ENCODE measurements at regions not wholly inside any gene's neighbourhood (a gene's known extent, or its start where the extent isn't known, plus 50 kb on each side); places are given as distances from the start of the nearest gene placed in this dataset.

DNA sequence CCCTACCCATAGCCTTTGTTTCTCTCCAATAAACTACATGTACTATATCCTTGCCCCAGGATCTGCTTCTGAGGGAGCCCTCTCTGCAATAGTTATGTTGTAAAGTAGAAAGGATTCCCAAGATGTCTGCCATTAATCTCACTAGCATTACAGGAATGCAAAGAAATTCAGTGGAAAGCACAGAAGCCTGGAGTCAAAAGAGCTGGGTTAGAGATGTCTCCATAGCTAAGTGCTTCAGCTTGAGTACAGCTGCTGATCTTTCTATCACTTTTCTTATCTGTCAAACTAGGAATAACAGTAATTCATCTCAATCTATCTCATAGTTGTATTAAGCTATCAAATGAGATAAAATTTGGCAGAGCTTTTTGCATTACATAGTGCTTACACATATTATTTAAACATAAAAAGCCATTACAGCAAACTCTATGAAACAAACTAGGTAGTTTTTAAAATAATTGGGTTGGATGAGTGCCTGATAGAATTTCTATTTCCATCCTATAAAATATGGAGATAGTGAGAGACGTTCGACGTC lies 799.5 kb upstream of the SEMA6D start:
- WGBS, 10 experiments = 50 to 100% (median 100%) methylated on average over 2 to 3 of the region's 3 CpGs; no CpG with 5 or more reads in 1 of the 10 experiments
- H3K4me1 ChIP-seq (replicated peaks in 1 of 2) = no peaks in the 10 kb centered on the region
- in situ Hi-C loops (cut with MboI; ENCODE audit: low pct_unique_long_range_greater_than_20kb in 2 of 9, low sequenced_read_pairs in 9 of 9, unreplicated experiment in 9 of 9) = no loop called here
- no peak overlapping the region for H3K27ac ChIP-seq
- no peak for ATAC-seq (replicated peaks in 6 of 8)
- H3K4me3 ChIP-seq = no peak overlapping the region

DNA sequence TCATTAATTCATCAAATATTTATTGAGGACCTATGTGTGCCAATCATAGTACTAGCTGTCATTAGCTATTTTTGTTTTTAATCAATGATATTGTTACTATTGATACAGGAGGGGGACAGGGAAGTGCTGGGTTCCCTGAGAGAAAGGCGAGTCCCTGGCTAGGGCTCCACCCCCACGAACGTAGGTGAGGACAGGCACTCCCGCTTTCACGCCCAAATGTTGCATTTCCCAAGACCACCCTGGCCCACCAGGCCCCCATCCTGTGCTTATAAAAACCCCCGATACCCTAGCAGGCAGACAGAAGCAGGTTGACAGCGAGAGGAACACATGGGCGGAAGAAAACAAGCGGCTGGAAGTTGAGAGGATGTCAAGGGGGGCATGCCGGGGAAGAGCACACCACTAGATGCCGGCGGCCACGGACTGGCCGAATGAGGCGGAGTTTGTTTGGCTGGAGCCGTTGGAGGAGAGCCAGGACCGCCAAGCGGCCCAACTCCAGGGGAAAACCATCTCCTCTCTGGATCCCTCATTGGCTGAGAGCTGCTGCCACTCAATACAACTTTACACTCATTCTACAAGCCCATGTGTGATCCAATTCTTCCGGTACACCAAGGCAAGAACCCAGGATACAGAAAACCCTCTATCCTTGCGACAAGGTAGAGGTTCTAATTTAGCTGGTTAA lies 798.7 kb upstream of the SEMA6D start:
- WGBS, 10 experiments = 8 to 100% (median 87%) methylated on average over 1 to 14 of the region's 20 CpGs; no CpG with 5 or more reads in 1 of the 10 experiments
- no peak overlapping the region for H3K4me3 ChIP-seq
- no peak for ATAC-seq (replicated peaks in 6 of 8)
- in situ Hi-C loops (cut with MboI; ENCODE audit: low pct_unique_long_range_greater_than_20kb in 2 of 9, low sequenced_read_pairs in 9 of 9, unreplicated experiment in 9 of 9) = no loop called here
- H3K27ac ChIP-seq = no peak overlapping the region
- H3K4me1 ChIP-seq (replicated peaks in 1 of 2) = no peaks in the 10 kb centered on the region

GRCh38 chr15:46921891-46922290 lies 795.4 kb upstream of the SEMA6D start:
- Histone ChIP-seq H3K4me1 (replicated peaks in 1 of 2) (no peaks in the 10 kb centered on the region), H3K4me3 (no peak overlapping the region), H3K27ac (no peak overlapping the region)
- ATAC-seq (replicated peaks in 6 of 8) = no peak
- in situ Hi-C loops (cut with MboI; ENCODE audit: low pct_unique_long_range_greater_than_20kb in 2 of 9, low sequenced_read_pairs in 9 of 9, unreplicated experiment in 9 of 9) = no loop called here
- WGBS, 10 experiments = 4 to 95% (median 83%) methylated on average over 1 to 3 of the region's 3 CpGs; no CpG with 5 or more reads in 2 of the 10 experiments

- no peaks in the 10 kb centered on the region for H3K4me1 ChIP-seq (replicated peaks in 1 of 2)
- no peak overlapping the region for H3K27ac ChIP-seq
- ATAC-seq (replicated peaks in 6 of 8) = no peak
- in situ Hi-C loops (cut with MboI; ENCODE audit: low pct_unique_long_range_greater_than_20kb in 2 of 9, low sequenced_read_pairs in 9 of 9, unreplicated experiment in 9 of 9) = no loop called here
- no peak overlapping the region for H3K4me3 ChIP-seq
These were observed 786.9 kb upstream of the SEMA6D start for GRCh38 chr15:46930426-46930825.

GRCh38 chr15:46933332-46933731 lies 784.0 kb upstream of the SEMA6D start:
- H3K4me1 ChIP-seq (replicated peaks in 1 of 2) = no peaks in the 10 kb centered on the region
- no peak for ATAC-seq (replicated peaks in 6 of 8)
- WGBS, 10 experiments = 13 to 100% (median 83%) methylated on average over 1 to 4 of the region's 4 CpGs
- no peak overlapping the region for H3K27ac ChIP-seq
- in situ Hi-C loops (cut with MboI; ENCODE audit: low pct_unique_long_range_greater_than_20kb in 2 of 9, low sequenced_read_pairs in 9 of 9, unreplicated experiment in 9 of 9) = no loop called here
- H3K4me3 ChIP-seq = no peak overlapping the region

GRCh38 chr15:46934851-46935250 lies 782.5 kb upstream of the SEMA6D start:
- 0 to 100% (median 88%) methylated on average over 1 to 2 of the region's 2 CpGs for WGBS, 10 experiments
- no peak overlapping the region for H3K27ac ChIP-seq
- no peaks in the 10 kb centered on the region for H3K4me1 ChIP-seq (replicated peaks in 1 of 2)
- in situ Hi-C loops (cut with MboI; ENCODE audit: low pct_unique_long_range_greater_than_20kb in 2 of 9, low sequenced_read_pairs in 9 of 9, unreplicated experiment in 9 of 9) = no loop called here
- no peak overlapping the region for H3K4me3 ChIP-seq
- no peak for ATAC-seq (replicated peaks in 6 of 8)

DNA sequence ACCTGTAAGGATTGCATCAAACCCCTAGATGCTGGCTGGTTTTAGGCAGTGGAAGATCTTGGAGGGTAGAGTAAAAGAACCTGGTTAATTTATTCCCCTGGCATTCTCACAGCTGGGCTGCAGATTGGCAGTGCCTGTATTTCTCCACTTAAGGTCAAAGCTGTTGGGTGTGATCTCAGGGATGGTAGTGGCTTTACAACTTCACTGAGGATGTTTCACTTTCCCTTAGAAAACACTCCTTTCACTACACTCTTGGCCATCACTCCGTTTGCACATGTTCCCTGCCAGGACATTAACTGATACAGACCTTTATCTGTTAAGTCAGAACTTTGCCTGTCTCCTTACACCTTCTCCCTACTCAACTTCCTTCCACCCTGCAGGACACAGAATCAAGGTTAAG lies 779.1 kb upstream of the SEMA6D start:
- H3K4me1 ChIP-seq (replicated peaks in 1 of 2) = no peaks in the 10 kb centered on the region
- in situ Hi-C loops (cut with MboI; ENCODE audit: low pct_unique_long_range_greater_than_20kb in 2 of 9, low sequenced_read_pairs in 9 of 9, unreplicated experiment in 9 of 9) = no loop called here
- WGBS, 10 experiments = 0 to 100% (median 67%) methylated on average over 1 of the region's 1 CpG; no CpG with 5 or more reads in 4 of the 10 experiments
- H3K27ac ChIP-seq = no peak overlapping the region
- no peak overlapping the region for H3K4me3 ChIP-seq
- ATAC-seq (replicated peaks in 6 of 8) = no peak

GRCh38 chr15:46941241-46941640 lies 776.1 kb upstream of the SEMA6D start:
- Histone ChIP-seq H3K4me1 (replicated peaks in 1 of 2) (no peaks in the 10 kb centered on the region), H3K4me3 (no peak overlapping the region), H3K27ac (no peak overlapping the region)
- in situ Hi-C loops (cut with MboI; ENCODE audit: low pct_unique_long_range_greater_than_20kb in 2 of 9, low sequenced_read_pairs in 9 of 9, unreplicated experiment in 9 of 9) = no loop called here
- WGBS, 10 experiments = 22 to 88% (median 43%) methylated on average over 1 of the region's 1 CpG; no CpG with 5 or more reads in 1 of the 10 experiments
- ATAC-seq (replicated peaks in 6 of 8) = no peak

DNA sequence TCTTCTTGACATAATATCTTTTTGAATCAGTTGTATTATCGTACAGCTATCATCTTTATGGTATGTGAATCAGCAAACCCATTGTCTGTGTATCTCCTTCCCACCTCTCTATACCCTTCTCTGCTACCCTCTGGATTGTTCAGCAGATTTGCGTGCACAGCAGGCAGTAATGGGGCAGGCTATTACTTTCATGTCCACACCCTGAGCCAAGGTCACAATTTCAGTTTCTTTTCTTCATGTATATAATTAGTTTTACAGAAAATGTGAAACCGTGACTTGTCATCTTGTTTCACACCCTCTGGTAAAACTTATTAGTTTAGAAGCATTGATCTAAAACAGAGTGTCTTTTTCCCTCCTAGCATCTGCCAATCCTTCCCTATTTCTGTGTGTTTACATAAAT lies 770.4 kb upstream of the SEMA6D start:
- in situ Hi-C loops (cut with MboI; ENCODE audit: low pct_unique_long_range_greater_than_20kb in 2 of 9, low sequenced_read_pairs in 9 of 9, unreplicated experiment in 9 of 9) = no loop called here
- Histone ChIP-seq H3K27ac (no peak overlapping the region), H3K4me1 (replicated peaks in 1 of 2) (no peaks in the 10 kb centered on the region), H3K4me3 (no peak overlapping the region)
- ATAC-seq (replicated peaks in 6 of 8) = no peak
- WGBS, 10 experiments = 10 to 100% (median 83%) methylated on average over 1 to 3 of the region's 3 CpGs; no CpG with 5 or more reads in 2 of the 10 experiments

DNA sequence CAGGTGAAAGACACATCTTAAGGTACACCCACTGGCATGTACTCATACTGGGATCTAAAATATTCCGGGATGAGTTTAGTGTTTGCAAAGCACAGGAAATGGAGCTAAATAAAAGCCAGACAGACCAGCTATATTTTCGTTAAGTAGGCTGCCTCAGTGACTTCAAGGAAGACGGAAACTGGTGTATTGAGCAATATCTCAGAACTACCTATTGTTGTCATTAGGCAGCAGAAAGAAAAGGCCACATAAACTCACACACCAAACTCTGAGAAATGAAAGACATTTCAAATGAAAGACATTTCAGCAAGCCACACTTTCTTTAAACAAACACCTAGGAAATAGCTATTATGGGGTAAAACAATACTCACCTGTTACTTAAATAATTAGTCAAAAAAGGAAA lies 761.7 kb upstream of the SEMA6D start:
- WGBS, 10 experiments = 0 to 100% (median 72%) methylated on average over 1 to 3 of the region's 3 CpGs
- no peak for ATAC-seq (replicated peaks in 6 of 8)
- H3K4me1 ChIP-seq (replicated peaks in 1 of 2) = no peaks in the 10 kb centered on the region
- no peak overlapping the region for H3K27ac ChIP-seq
- H3K4me3 ChIP-seq = no peak overlapping the region
- in situ Hi-C loops (cut with MboI; ENCODE audit: low pct_unique_long_range_greater_than_20kb in 2 of 9, low sequenced_read_pairs in 9 of 9, unreplicated experiment in 9 of 9) = no loop called here

GRCh38 chr15:46956456-46956855 lies 760.8 kb upstream of the SEMA6D start:
- Histone ChIP-seq H3K4me3 (no peak overlapping the region), H3K4me1 (replicated peaks in 1 of 2) (peaks cover 0 to 1% of the 10 kb centered on the region in 2 donors), H3K27ac (no peak overlapping the region)
- 0 to 100% (median 80%) methylated on average over 1 to 3 of the region's 3 CpGs; no CpG with 5 or more reads in 1 of the 10 experiments for WGBS, 10 experiments
- in situ Hi-C loops (cut with MboI; ENCODE audit: low pct_unique_long_range_greater_than_20kb in 2 of 9, low sequenced_read_pairs in 9 of 9, unreplicated experiment in 9 of 9) = no loop called here
- ATAC-seq (replicated peaks in 6 of 8) = no peak

DNA sequence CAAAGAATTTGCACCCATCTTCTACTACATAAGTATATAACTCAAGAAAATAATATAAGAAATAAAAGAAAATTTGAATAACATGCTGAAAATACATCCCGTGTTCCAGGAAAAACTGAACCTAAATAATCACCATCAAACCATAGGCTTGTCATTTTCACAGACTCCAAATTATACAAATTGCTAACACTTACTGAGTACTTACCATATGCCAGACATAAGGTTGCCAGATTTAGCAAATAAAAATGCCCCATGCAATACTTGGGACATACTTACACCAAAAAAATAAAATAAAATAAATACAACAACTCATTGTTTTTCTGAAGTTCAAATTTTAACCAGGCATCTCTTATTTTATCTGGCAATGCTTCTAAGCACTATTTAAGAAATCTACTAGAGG lies 760.4 kb upstream of the SEMA6D start:
- in situ Hi-C loops (cut with MboI; ENCODE audit: low pct_unique_long_range_greater_than_20kb in 2 of 9, low sequenced_read_pairs in 9 of 9, unreplicated experiment in 9 of 9) = no loop called here
- H3K27ac ChIP-seq = no peak overlapping the region
- H3K4me3 ChIP-seq = no peak overlapping the region
- peaks cover 0 to 4% of the 10 kb centered on the region in 2 donors for H3K4me1 ChIP-seq (replicated peaks in 1 of 2)
- no peak for ATAC-seq (replicated peaks in 6 of 8)
- WGBS, 10 experiments = 0 to 100% (median 81%) methylated on average over 1 of the region's 1 CpG; no CpG with 5 or more reads in 2 of the 10 experiments

DNA sequence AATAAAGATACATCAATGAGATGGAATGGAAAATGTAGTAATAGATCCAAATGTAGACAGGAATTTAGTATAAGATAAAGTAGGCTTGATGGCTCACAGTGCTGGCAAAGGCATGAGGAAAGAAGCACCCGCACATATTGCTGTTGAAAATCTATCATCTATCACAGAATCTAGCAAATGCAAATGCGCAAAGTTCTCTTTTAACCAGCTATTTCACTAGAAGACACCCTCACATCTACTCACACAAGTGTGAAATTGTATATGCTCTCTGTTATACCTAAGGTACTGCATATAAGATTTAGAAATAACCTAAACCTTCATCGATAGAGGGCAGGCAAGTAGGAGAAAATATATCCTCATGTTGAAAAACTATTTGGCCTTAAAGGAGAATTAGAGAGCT lies 756.7 kb upstream of the SEMA6D start:
- H3K4me1 ChIP-seq (replicated peaks in 1 of 2) = peaks cover 0 to 4% of the 10 kb centered on the region in 2 donors
- no peak overlapping the region for H3K27ac ChIP-seq
- in situ Hi-C loops (cut with MboI; ENCODE audit: low pct_unique_long_range_greater_than_20kb in 2 of 9, low sequenced_read_pairs in 9 of 9, unreplicated experiment in 9 of 9) = no loop called here
- H3K4me3 ChIP-seq = no peak overlapping the region
- no peak for ATAC-seq (replicated peaks in 6 of 8)
- 0 to 100% (median 61%) methylated on average over 1 to 3 of the region's 3 CpGs; no CpG with 5 or more reads in 2 of the 10 experiments for WGBS, 10 experiments

DNA sequence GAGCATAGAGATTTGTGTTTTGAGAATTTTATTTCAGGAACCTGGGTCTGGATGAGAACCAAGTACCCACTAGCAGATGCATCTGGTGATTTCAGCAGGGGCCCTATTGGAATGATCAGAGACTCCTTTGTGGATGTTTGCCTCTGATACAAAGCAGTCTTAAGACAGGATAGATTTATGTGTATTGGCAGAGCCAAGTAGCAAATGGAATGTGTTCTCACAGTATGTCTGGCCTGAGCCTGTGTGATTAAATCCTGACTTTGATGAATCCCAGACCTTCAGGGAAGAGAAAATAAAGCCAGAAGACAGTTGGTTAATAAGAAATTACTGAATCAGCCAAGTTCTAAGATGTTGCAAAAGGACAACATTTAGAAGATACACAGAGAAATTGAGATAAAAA lies 755.5 kb upstream of the SEMA6D start:
- in situ Hi-C loops (cut with MboI; ENCODE audit: low pct_unique_long_range_greater_than_20kb in 2 of 9, low sequenced_read_pairs in 9 of 9, unreplicated experiment in 9 of 9) = no loop called here
- Histone ChIP-seq H3K4me3 (no peak overlapping the region), H3K27ac (no peak overlapping the region), H3K4me1 (replicated peaks in 1 of 2) (peaks cover 0 to 4% of the 10 kb centered on the region in 2 donors)
- ATAC-seq (replicated peaks in 6 of 8) = peak in 2 of 8 experiments; percentile 27 to 89

All from motor neuron (in vitro differentiated cells).